NB4 (cell line): ENCODE measurements at regions not wholly inside any gene's neighbourhood (a gene's known extent, or its start where the extent isn't known, plus 50 kb on each side); places are given as distances from the start of the nearest gene placed in this dataset.

ENCODE experiments used
- TF ChIP-seq, protein P1 (sequence below): IDR thresholded peaks from one replicate; pipeline ENCODE4 v1.5.1; 2012; ENCODE audit warnings: low read depth, low read length
- TF ChIP-seq, protein P2 (sequence below): IDR thresholded peaks from 2 replicates; pipeline ENCODE4 v1.6.1; 2011; ENCODE audit warnings: low read depth, low read length

DNA sequence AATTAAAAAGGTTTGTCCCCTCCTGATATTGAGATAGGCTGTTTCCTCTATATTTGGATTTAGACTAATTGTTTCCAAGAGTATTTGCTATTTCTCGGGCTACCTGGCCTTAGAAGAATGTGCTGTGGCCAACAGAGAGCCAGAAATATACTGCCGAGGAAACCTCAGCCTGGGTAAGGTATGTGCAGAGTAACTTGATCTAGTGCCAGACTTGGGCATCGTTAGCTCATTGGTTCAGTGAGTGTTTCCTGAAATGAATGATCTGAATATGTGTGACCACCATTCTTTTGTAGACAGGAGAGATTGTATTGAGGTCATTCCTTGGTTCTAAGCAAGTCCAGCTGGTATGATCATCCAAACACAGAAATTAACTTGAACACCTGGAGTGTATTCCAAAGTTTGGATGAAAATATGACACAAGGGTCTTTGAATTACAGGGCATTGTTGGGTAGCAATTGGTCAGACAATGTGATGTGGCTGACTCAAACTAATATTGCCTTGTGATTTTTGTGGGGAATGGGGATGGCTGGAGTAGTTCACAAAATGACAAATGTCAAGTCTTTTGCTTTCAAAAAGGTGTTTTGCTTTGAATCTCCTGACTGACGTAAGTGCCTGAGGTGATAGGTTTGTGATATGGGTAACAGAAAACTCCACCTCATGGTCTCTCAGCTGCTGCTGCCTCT, 100.2 kb upstream of the CXCL13 start:
- TF ChIP-seq, protein P1, sequence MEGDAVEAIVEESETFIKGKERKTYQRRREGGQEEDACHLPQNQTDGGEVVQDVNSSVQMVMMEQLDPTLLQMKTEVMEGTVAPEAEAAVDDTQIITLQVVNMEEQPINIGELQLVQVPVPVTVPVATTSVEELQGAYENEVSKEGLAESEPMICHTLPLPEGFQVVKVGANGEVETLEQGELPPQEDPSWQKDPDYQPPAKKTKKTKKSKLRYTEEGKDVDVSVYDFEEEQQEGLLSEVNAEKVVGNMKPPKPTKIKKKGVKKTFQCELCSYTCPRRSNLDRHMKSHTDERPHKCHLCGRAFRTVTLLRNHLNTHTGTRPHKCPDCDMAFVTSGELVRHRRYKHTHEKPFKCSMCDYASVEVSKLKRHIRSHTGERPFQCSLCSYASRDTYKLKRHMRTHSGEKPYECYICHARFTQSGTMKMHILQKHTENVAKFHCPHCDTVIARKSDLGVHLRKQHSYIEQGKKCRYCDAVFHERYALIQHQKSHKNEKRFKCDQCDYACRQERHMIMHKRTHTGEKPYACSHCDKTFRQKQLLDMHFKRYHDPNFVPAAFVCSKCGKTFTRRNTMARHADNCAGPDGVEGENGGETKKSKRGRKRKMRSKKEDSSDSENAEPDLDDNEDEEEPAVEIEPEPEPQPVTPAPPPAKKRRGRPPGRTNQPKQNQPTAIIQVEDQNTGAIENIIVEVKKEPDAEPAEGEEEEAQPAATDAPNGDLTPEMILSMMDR = no peak
- TF ChIP-seq, protein P2, sequence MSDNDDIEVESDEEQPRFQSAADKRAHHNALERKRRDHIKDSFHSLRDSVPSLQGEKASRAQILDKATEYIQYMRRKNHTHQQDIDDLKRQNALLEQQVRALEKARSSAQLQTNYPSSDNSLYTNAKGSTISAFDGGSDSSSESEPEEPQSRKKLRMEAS = no peak
